GM23248 (cell line): ENCODE measurements at regions not wholly inside any gene's neighbourhood (a gene's known extent, or its start where the extent isn't known, plus 50 kb on each side); places are given as distances from the start of the nearest gene placed in this dataset.
A peak's percentile ranks its signal among the peaks of the same experiment; 100 is the strongest.
"Not testable (repeated sequence)": the region's sequence is repeated elsewhere in the genome, so short reads cannot be mapped to it uniquely, and the experiment has no call there.

Experiments
- DNase-seq: peaks from one replicate; pipeline ENCODE4 v3.0.0-alpha.2; 2015
- H2AFZ ChIP-seq: fragments of 200-600 bp; sonication (generic); 2 replicates; pipeline ENCODE4 v1.6.1; 2016; ENCODE audit warnings: antibody characterized with exemption
- H3F3A ChIP-seq: fragments of 200-600 bp; sonication (generic); 2 replicates; pipeline ENCODE4 v1.6.1; 2016; ENCODE audit warnings: mild to moderate bottlenecking, antibody characterized with exemption, mixed run types; ENCODE audit not compliant: insufficient read depth
- H3K27ac ChIP-seq: fragments of 200-600 bp; sonication (generic); 2 replicates; pipeline ENCODE4 v1.5.1; 2016; ENCODE audit warnings: mild to moderate bottlenecking
- H3K27me3 ChIP-seq: fragments of 200-600 bp; sonication (generic); replicated peaks from 2 replicates; pipeline ENCODE4 v1.6.1; 2016; ENCODE audit warnings: mild to moderate bottlenecking; ENCODE audit not compliant: insufficient read depth
- H3K36me3 ChIP-seq: fragments of 200-600 bp; sonication (generic); 2 replicates; pipeline ENCODE4 v1.6.1; 2016; ENCODE audit warnings: low read depth, mild to moderate bottlenecking
- H3K4me1 ChIP-seq: fragments of 200-600 bp; sonication (generic); 2 replicates; pipeline ENCODE4 v1.6.1; 2016; ENCODE audit warnings: mild to moderate bottlenecking; ENCODE audit not compliant: insufficient read depth
- H3K4me2 ChIP-seq: fragments of 200-600 bp; sonication (generic); one replicate; pipeline ENCODE4 v1.6.1; 2016; ENCODE audit warnings: mild to moderate bottlenecking; ENCODE audit not compliant: unreplicated experiment
- H3K4me3 ChIP-seq: fragments of 200-600 bp; sonication (generic); 2 replicates; pipeline ENCODE4 v1.5.1; 2016; ENCODE audit warnings: mild to moderate bottlenecking
- H3K79me2 ChIP-seq: fragments of 200-600 bp; sonication (generic); 2 replicates; pipeline ENCODE4 v1.6.1; 2016; ENCODE audit warnings: mild to moderate bottlenecking; ENCODE audit not compliant: insufficient read depth
- H3K9ac ChIP-seq: fragments of 200-600 bp; sonication (generic); 2 replicates; pipeline ENCODE4 v1.6.1; 2016; ENCODE audit warnings: mild to moderate bottlenecking
- H3K9me2 ChIP-seq: fragments of 200-600 bp; sonication (generic); 2 replicates; pipeline ENCODE4 v1.6.1; 2016; ENCODE audit warnings: mixed run types, mild to moderate bottlenecking, moderate library complexity; ENCODE audit not compliant: insufficient read depth
- H3K9me3 ChIP-seq: fragments of 200-600 bp; sonication (generic); one replicate; pipeline ENCODE4 v1.6.1; 2017; ENCODE audit warnings: low read depth
- H4K20me1 ChIP-seq: fragments of 200-600 bp; sonication (generic); 2 replicates; pipeline ENCODE4 v1.6.0; 2016; ENCODE audit not compliant: insufficient read depth
- EZH2 ChIP-seq: fragments of 200-600 bp; sonication (generic); IDR thresholded peaks from 2 replicates; pipeline ENCODE4 v1.6.1; 2018; ENCODE audit warnings: antibody characterized with exemption, mild to moderate bottlenecking; ENCODE audit not compliant: insufficient read depth, poor library complexity, severe bottlenecking
- EZH2phosphoT487 ChIP-seq: fragments of 200-600 bp; sonication (generic); IDR thresholded peaks from 2 replicates; pipeline ENCODE4 v1.6.1; 2018; ENCODE audit warnings: antibody characterized with exemption, moderate library complexity, mild to moderate bottlenecking, low read depth; ENCODE audit not compliant: insufficient read depth
- WGBS, 2 experiments: methylation state at CpG; one replicate each; pipeline ENCODE4 v1.1.6; 2015 to 2017; ENCODE audit warnings: low lambda C conversion rate in 2 of 2, low coverage in 1 of 2; ENCODE audit errors: missing lambda C conversion rate in 2 of 2; 5-methylcytosine and 5-hydroxymethylcytosine counted together
- in situ Hi-C: fragments of 300-500 bp; cut with MboI; formaldehyde crosslinking; loops from 2 replicates; pipeline ENCODE4 v1.15.0; 2020

DNA sequence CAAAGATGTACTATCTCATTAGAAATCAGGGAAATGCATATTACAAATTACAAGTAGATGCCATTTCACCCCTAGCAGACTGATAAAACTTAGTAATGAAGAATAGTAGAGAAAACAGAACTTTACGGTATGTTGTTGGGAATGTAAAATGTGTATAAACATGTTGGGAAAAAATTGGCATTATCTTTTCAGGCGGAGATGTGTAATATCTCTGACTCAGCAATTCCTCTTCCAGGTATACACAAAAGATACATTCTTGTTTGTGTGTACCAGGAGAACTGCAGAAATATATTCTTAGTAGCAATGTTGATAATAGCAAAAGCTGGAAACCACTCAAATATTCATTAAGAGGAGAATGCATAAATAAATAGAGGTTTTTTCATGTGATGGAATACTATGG lies 204.5 kb downstream of the LPIN1 start:
- Histone ChIP-seq H3F3A (no peaks in the 10 kb centered on the region), H3K79me2 (no peaks in the 10 kb centered on the region), H3K4me1 (no peaks in the 10 kb centered on the region), H3K27ac (no peak overlapping the region), H2AFZ (no peak overlapping the region), H3K9ac (no peak overlapping the region), H3K9me3 (no peaks in the 10 kb centered on the region), H3K27me3 (no peaks in the 10 kb centered on the region), H3K36me3 (no peaks in the 10 kb centered on the region), H3K4me3 (no peak overlapping the region), H3K9me2 (no peaks in the 10 kb centered on the region), H4K20me1 (no peaks in the 10 kb centered on the region), H3K4me2 (no peak overlapping the region)
- no peak for DNase-seq
- WGBS, 2 experiments, result 95 to 96% methylated on average over 2 of the region's 2 CpGs
- in situ Hi-C loops, result no loop called here
- TF ChIP-seq EZH2, result no peak
- no peak for TF ChIP-seq EZH2phosphoT487

DNA sequence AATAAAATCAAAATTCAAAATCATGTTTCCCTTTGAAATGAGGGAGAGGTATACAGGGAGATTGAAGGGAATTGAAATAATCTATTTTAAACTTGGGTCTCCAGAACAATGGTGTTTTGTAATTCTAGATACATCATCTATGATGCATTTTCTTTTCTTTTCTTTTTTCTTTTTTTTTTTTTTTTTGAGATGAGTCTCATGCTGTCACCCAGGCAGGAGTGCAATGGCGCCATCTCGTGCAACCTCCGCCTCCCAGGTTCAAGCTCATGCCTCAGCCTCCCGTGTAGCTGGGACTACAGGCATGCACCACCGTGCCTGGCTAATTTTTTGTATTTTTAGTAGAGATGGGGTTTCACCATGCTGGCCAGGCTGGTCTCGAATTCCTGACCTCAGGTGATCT lies 205.1 kb downstream of the LPIN1 start:
- H3K9me2 ChIP-seq, H2AFZ ChIP-seq, H3K36me3 ChIP-seq, H3K9me3 ChIP-seq, DNase-seq, in situ Hi-C loops, H3K27me3 ChIP-seq, H3K27ac ChIP-seq, H4K20me1 ChIP-seq, H3K4me1 ChIP-seq, H3K79me2 ChIP-seq, H3F3A ChIP-seq, H3K4me3 ChIP-seq, H3K4me2 ChIP-seq, H3K9ac ChIP-seq: not testable (repeated sequence)
- 67 to 69% methylated on average over 6 of the region's 6 CpGs for WGBS, 2 experiments

DNA sequence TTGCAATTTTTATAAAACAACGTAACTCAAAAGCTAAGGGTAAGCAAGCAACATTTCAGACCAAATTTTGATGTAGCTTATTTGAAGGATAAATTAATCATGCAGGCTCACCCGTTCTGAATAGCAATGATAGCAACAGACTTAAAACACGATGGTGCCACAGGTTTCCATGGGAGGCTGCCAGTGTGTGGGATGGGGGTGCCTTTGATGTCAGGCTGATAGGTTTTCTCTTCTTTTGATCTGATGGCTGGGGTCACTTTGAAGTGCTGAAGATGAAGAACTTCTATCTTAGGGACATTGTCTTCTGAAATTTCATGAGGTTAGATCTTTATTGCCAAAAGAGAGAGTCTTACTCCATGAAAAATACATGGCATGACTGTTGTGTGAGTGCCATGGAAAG lies 206.8 kb downstream of the LPIN1 start:
- Histone ChIP-seq H2AFZ (no peak overlapping the region), H3K4me3 (no peak overlapping the region), H3K4me2 (no peak overlapping the region), H3K27me3 (peaks cover 4% of the 10 kb centered on the region; the same call in 1 of the 2 replicates), H3K79me2 (no peaks in the 10 kb centered on the region), H3K9me2 (no peaks in the 10 kb centered on the region), H3F3A (no peaks in the 10 kb centered on the region), H4K20me1 (no peaks in the 10 kb centered on the region), H3K36me3 (no peaks in the 10 kb centered on the region), H3K9me3 (no peaks in the 10 kb centered on the region), H3K9ac (no peak overlapping the region), H3K27ac (no peak overlapping the region), H3K4me1 (no peaks in the 10 kb centered on the region)
- no peak for DNase-seq
- 47 to 54% methylated on average over 3 of the region's 3 CpGs for WGBS, 2 experiments
- in situ Hi-C loops, result no loop called here
- TF ChIP-seq EZH2 (no peak), EZH2phosphoT487 (no peak)

DNA sequence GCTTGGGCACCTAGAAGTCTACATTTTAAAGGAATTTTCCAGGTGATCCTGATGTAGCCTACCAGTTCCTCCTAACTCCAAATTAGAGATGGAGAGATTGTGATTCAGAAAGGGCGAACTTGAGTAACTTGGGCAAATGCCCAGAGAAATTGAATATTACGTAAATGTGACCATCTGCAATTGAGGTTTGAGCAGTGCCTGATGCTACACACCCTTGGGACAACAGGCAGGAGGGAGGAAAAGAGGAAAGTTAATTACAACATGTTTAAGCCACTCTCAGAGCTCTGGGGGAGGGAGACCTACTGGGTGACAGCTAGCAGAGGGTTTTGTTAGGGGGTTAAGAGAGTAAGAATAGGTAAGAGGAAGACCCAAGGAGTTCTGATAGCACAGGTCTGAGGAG lies 208.9 kb downstream of the LPIN1 start:
- in situ Hi-C loops, result no loop called here
- no peaks in the 10 kb centered on the region for H3K9me2 ChIP-seq
- peaks cover 15% of the 10 kb centered on the region for H3K27me3 ChIP-seq
- H3K4me2 ChIP-seq, result no peak overlapping the region
- TF ChIP-seq EZH2phosphoT487, result no peak
- no peak for TF ChIP-seq EZH2
- no peaks in the 10 kb centered on the region for H3K9me3 ChIP-seq
- no peaks in the 10 kb centered on the region for H4K20me1 ChIP-seq
- H3K4me3 ChIP-seq, result no peak overlapping the region
- no peak overlapping the region for H3K27ac ChIP-seq
- no peaks in the 10 kb centered on the region for H3F3A ChIP-seq
- no peak overlapping the region for H3K9ac ChIP-seq
- H2AFZ ChIP-seq, result no peak overlapping the region
- peak; percentile 74 for DNase-seq
- WGBS, 2 experiments, result 33% methylated on average over 2 of the region's 2 CpGs
- no peaks in the 10 kb centered on the region for H3K79me2 ChIP-seq
- no peaks in the 10 kb centered on the region for H3K4me1 ChIP-seq
- no peaks in the 10 kb centered on the region for H3K36me3 ChIP-seq

DNA sequence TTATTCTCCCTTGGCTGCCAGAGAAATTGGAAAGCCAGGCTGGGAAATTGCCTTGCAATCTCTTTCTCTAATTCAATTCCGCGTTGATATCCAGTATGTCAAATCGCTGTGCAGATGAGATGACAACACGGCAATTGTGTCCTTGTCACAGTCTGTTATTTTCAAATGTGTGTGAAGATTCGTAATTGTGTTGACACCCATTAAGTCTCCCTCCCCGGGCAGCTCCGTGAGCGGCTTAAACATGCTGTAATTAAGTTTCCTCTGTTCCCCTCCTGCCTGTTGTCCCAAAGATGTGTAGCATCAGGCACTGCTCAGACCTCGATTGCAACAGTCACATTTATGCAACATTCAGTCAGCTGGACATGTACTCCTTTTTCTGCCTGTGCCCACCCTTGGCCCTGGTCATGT lies 209.5 kb downstream of the LPIN1 start:
- H3K4me2 ChIP-seq, result no peak overlapping the region
- H3K4me3 ChIP-seq, result no peak overlapping the region
- no peaks in the 10 kb centered on the region for H4K20me1 ChIP-seq
- no peaks in the 10 kb centered on the region for H3F3A ChIP-seq
- H3K4me1 ChIP-seq, result no peaks in the 10 kb centered on the region
- H3K9me2 ChIP-seq, result no peaks in the 10 kb centered on the region
- no peaks in the 10 kb centered on the region for H3K79me2 ChIP-seq
- WGBS, 2 experiments, result 75 to 76% methylated on average over 9 of the region's 9 CpGs
- H2AFZ ChIP-seq, result no peak overlapping the region
- no peaks in the 10 kb centered on the region for H3K9me3 ChIP-seq
- no peak overlapping the region for H3K27ac ChIP-seq
- no peaks in the 10 kb centered on the region for H3K36me3 ChIP-seq
- H3K27me3 ChIP-seq, result peaks cover 15% of the 10 kb centered on the region
- TF ChIP-seq EZH2 (no peak), EZH2phosphoT487 (no peak)
- DNase-seq, result no peak
- in situ Hi-C loops, result no loop called here
- H3K9ac ChIP-seq, result no peak overlapping the region
